ENCODE measurements at regions not wholly inside any gene's neighbourhood (a gene's known extent, or its start where the extent isn't known, plus 50 kb on each side); places are given as distances from the start of the nearest gene placed in this dataset.

GRCh38 chr3:24645047-24645446 is 150.4 kb upstream of the THRB start:
- no peak for DNase-seq

- no peak for DNase-seq
Observed at GRCh38 chr3:24646790-24647189, 152.1 kb upstream of the THRB start.

DNA sequence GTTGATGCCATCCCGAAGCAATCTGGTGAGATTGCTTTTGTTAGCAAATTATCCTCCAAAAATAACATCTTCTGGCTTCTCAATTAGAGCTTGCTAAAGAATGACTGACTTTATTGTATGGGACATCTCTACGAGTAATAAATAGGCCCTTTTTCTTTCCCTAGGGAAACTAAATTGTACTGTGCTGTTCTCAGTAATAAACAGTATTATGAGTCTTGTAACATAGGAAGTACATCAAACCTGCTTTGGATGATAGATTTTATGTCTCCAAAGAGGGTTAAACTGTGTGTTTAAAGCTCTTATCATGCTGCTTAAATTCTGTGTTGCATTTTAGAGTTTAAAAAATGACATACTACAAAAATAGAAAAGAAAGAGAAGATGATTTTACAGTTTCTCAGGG is 153.4 kb upstream of the THRB start:
- no peak for DNase-seq

DNA sequence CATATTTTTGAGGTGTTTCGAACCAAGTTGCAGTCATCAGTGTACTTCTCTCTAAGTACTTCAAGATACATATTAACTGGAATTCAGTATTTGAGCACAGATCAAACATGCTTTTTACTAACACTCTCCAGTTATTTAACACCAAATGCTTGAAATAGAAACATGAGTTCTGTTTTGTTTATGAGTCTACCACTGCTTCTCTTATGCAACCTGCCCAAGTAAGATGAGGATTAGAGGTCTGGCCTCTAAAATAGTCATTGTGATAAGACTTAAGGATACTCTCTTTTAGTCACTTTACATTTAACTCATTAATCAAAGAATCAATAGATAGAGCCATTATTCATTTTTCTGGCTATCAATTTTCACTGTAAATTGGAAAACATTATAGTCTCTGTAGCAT is 156.2 kb upstream of the THRB start:
- DNase-seq, result no peak

- no peak for DNase-seq
Observed at GRCh38 chr3:24657870-24658510, 163.3 kb upstream of the THRB start.

- DNase-seq, result no peak
Observed at GRCh38 chr3:24661175-24661584, 166.5 kb upstream of the THRB start.

GRCh38 chr3:24662449-24663345 is 168.0 kb upstream of the THRB start:
- no peak for DNase-seq

GRCh38 chr3:24663406-24663805 is 168.8 kb upstream of the THRB start:
- DNase-seq, result no peak

DNA sequence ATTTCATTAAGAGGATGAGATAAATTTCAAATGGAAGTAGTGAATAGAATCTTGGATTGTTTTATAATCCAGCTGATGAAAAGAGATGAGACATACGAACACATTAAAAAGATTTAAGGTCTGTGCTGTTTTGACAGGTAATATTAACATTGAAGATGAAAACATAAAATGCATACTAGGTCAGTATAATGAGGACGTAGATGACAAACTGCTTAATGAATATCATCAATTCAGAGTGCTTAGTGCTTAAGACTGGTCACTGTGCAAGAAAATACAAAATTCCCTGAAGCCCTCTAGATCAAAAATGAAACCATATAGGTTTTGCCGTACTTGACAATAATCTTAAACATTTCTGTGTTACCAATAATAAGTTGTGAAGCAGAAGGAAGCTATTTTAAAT is 173.4 kb upstream of the THRB start:
- DNase-seq, result no peak

DNA sequence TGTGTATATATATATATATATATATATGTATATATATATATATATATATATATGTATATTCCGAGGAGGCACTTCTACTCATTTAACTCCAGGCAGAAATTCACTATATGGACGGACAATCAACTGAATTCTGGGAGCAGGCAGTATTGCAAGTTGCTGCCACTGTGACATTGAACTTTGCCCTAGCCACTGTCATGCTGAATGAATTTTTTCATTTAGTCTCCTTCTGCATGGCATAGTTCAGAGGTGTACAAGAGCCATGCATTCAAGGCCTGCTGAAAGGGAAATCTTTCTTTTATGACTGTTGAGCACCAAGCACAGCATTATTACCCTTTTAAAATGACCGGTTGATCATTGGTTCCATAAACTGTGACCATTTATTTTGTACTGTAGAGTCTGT is 176.2 kb upstream of the THRB start:
- no peak for DNase-seq

DNA sequence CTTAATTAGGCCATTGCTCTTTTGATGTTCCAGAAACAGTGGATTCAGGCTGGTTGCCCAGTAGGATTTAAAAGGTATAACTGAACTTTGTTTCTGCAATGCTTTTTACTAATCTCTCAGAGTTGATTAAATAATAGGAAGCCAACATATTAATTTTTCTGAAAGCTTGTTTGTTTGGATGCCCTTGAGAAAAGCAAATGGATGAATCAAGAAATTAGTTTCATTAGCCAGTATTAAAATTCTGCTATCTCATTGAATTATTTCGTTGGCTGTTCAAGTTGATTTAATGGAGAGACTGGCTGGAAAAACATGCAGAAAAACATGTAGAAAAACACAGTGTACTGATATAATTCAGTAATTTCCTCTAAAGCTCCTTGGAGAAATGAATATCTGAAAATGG is 178.9 kb upstream of the THRB start:
- DNase-seq, result no peak

GRCh38 chr3:24674261-24674660 is 179.6 kb upstream of the THRB start:
- DNase-seq, result no peak

- no peak for DNase-seq
Observed at GRCh38 chr3:24678021-24678420, 183.4 kb upstream of the THRB start.

DNA sequence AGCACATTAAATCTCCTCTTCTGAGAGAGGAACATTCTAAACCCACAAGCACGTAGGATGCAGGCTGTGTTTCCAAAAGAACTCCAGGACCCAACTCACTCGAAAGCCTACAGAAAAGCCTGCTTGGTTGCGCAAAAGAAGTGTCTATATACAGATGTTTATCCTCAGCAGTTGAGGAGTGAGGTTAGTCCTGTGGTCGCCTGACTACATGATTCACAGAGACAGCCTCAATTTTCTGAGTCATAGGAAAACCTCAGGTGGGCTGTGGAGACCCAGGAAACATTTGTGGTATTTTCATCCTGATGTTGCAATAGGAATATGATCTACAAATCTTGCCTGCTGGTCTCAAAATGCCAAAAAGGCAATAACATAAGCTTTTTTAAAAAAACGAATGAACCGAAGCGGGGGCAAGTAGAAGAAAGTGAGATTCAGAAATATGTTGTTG is 183.8 kb upstream of the THRB start:
- DNase-seq, result peak; percentile 46

DNA sequence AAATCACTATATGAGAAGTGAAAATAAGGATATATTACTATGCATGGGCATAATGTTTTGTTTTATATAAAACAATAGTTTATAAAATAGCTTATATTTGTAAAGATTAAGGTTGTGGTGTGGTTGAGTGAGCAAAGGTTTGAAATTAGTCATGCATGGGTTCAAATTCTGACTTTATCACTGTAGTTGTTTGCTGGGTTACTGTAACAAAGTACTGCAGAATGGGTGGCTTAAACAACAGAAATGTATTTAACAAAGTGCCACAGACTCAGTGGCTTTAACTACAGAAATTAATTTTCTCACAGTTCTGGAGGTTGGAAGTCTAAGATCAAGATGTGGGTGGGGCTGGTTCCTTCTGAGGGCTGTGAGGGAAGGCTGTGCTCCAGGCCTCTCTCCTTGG is 184.8 kb upstream of the THRB start:
- no peak for DNase-seq

GRCh38 chr3:24680214-24680967 is 185.7 kb upstream of the THRB start:
- peak; percentile 77 for DNase-seq

DNA sequence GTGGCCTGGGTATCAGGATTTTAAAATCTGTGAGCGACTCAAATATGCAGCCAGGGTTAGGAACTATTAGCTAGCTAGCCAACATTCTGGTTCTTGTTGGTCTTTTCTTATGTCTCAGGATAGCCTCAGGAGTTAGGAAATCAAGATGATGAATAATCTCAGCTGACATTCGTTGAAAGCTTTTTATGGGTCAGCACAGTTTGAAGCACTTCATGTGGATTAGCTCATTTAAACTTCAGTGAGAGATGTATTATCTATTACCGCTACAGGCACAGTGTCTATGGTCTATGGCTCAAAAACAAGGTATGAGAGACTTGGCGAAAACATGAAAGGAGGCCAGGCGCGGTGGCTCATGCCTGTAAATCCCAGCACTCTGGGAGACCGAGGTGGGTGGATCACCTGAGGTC is 187.5 kb upstream of the THRB start:
- DNase-seq, result no peak

DNA sequence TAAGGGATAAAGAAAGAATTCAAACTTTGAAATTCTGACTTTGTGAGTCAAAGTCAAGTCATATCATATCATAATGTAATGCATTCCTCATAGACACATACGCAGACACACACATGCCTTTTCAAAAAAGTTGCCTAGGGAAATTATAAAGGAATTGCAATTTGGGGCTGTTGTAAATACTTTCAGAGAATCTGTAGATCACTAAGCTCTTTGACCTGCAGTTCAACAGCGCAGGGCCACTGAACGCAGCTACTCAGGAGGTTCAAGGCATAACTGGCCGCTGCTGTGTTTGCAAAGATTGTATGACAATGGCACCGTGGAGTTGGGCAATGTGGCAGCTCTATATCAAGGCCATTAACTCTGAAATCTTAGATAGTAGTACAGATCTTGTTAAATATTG is 188.4 kb upstream of the THRB start:
- DNase-seq, result no peak

DNA sequence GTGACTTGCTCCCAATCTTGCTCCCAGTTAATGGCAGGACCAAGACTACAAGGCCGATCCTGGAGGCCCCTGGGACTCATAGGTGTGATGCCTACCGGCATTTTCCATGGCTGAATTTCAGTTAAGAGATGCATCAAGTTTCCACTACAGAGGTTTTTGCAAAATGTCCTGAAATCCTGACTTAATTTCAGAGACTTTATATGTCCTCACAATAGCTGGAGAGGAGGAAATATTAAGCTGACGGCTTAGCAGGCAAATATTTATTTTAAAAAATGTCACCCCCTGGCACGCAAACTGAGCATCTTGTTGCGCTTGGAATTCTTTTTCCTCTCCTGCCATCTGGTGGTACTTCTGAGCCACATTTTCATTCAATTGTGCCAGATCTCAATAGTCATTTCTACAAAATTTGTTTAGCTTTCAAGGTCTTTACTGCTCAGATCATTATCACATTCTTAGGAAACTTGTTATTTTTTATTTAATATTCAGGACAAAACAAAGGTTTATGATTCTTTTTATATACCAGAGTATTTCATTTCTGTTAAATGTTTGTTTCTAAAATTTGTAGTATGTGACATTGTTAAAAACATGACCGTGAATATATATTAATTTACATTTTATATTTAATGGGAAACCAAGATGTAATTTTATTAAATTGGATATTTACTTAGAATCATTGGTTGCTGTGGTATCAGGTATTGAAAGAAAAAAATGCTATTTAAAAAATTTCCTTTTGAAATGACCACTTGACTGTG is 189.2 kb upstream of the THRB start:
- DNase-seq, result no peak

DNA sequence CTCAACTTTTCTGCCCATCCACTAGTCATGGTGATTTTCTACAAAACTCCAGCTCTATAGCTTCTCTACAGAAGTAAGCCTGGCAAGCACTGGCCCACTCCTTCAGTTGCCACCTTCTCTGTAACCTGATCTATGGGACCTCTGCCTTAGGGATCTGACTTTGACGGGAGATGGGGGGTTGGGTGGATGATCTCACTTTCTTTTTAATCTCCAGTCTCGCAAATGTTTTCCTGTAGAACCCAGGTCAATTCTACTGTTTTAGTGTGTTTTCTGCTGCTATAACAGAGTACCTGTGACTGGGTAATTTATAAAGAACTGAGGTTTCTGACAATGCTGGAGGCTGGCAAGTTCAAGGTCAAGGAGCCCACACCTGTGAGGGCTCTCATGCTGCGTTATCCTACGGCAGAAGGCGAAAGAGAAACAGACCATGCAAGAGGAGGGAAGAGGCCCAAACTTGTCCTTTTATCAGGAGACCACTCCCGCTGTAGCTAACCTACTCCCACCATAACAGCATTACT is 189.9 kb upstream of the THRB start:
- DNase-seq, result no peak

GRCh38 chr3:24686808-24687207 is 192.2 kb upstream of the THRB start:
- no peak for DNase-seq

GRCh38 chr3:24687671-24688070 is 193.0 kb upstream of the THRB start:
- DNase-seq, result no peak

Measured in femur (tissue), 1 donor.